ENCODE measurements at regions not wholly inside any gene's neighbourhood (a gene's known extent, or its start where the extent isn't known, plus 50 kb on each side); places are given as distances from the start of the nearest gene placed in this dataset.
"Not testable (repeated sequence)": the region's sequence is repeated elsewhere in the genome, so short reads cannot be mapped to it uniquely, and the experiment has no call there.

GRCh38 chr1:100629391-100629790, 90.2 kb upstream of the VCAM1 start:
- DNase-seq, result no peak

DNA sequence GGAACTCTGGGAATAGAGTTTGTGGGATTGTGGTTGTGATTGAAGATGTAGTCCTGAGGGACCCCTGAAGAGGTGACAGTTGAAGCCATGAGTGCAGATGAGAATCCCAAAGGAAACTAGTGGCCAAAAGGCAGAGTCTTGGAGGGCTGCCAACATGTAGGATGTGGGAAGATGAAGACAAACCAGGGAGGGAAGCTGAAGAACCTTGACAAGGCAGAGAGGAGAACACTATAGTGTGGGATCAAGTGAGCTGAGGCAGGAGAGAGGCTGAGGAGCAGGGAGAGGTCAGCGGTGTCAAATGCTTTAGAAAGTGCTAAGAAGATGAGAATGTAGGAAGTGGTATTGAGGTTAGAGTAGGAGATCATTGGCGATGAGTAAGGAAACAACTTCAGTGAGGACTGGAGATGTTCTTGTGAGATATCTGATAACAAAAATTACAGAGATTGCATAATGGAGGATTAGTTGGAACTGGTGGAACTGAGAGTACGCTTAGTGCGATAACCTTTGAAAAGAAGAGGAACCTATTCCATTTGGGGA, 88.5 kb upstream of the VCAM1 start:
- DNase-seq, result peak in 1 of 5 experiments; percentile 5

- DNase-seq, result no peak
These were observed 76.7 kb upstream of the VCAM1 start for GRCh38 chr1:100642826-100643225.

DNA sequence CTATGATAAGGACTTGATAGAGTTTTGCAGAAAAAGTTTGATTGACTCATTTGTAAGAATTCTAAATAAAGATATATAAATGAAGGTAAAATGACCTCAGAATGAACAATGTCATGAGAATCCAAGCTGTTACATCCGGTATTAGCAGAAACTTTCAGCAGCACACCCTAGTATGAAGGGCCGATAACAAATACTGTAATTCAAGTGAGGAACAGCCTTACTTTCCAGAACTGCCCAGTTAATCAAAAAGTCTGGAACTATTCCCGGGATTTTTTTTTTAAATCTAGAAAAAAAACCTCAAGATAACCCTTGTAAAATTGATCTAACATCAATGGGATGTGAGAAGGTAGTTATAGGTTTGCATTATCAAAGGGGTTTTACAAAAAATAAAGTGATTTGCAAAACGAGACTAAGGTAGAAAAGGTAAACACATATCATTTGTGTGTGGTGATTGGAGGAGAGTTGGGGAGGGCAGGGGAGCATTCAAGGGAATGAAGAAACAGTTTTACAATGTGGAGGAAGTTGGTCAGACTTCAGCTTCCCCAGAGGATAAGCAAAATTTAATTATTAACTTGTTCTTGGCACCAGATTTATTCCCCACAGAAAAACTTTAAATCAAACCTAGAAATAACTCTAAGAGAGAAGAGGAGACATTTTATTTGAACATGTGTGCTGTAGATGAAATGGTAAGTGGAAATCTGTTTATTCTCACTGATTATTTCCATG, 75.9 kb upstream of the VCAM1 start:
- DNase-seq, result no peak

GRCh38 chr1:100646001-100646400, 73.5 kb upstream of the VCAM1 start:
- DNase-seq, result no peak

DNA sequence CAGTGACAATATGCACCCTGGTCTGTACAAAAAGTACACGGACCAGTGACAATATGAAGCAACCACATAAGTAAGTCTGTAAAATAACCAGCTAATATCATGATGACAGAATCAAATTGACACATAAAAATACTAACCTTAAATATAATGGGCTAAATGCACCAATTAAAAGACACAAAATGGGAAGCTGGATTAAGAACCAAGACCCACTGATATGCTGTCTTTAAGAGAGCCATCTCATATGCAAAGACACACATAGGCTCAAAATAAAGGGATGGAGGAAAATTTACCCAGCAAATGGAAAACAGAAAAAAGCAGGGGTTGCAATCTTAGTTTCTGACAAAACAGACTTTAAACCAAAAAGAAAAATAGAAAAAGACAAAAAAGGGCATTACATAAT, 70.4 kb upstream of the VCAM1 start:
- DNase-seq, result no peak

- DNase-seq, result no peak
These were observed 61.4 kb upstream of the VCAM1 start for GRCh38 chr1:100657876-100658715.

DNA sequence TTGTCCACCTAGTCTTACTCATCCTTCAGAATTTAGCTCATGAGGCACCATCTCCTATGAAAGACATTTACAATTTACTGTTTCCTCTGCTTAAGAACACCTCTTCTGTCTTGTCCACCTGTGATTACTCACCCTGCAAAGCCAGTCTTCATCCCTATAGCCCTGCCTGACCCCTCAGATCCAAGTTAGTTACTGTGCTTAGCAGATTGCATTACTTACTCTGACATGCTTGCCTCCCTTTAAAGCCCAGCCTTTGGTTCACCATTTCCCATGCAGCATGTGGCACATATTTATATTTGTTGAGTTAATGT, 60.9 kb upstream of the VCAM1 start:
- DNase-seq, result no peak

GRCh38 chr1:100661176-100661575, 58.4 kb upstream of the VCAM1 start:
- no peak for DNase-seq

DNA sequence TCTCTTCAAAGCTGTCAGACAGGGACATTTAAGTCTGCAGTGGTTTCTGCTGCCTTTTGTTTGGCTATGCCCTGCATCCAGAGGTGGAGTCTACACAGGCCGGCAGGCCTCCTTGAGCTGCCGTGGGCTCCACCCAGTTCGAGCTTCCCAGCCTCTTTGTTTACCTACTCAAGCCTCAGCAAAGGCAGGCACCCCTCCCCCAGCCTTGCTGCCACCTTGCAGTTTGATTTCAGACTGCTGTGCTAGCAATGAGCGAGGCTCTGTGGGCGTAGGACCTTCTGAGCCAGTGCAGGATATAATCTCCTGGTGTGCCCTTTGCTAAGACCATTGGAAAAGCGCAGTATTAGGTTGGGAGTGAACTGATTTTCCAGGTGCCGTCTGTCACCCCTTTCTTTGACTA, 51.0 kb upstream of the VCAM1 start:
- DNase-seq, result not testable (repeated sequence)

All from T-helper 2 cell (primary cell).